ENCODE measurements at regions not wholly inside any gene's neighbourhood (a gene's known extent, or its start where the extent isn't known, plus 50 kb on each side); places are given as distances from the start of the nearest gene placed in this dataset.

GRCh38 chr6:6886171-6886885 is 221.4 kb upstream of the RREB1 start:
- DNase-seq (ENCODE audit: low read depth in 2 of 2, low spot score in 1 of 2): no peak

- DNase-seq (ENCODE audit: low read depth in 2 of 2, low spot score in 1 of 2): no peak
Observed at GRCh38 chr6:6886886-6887285, 220.9 kb upstream of the RREB1 start.

- no peak for DNase-seq (ENCODE audit: low read depth in 2 of 2, low spot score in 1 of 2)
Observed at GRCh38 chr6:6889601-6890000, 218.2 kb upstream of the RREB1 start.

GRCh38 chr6:6890400-6890858 is 217.3 kb upstream of the RREB1 start:
- DNase-seq (ENCODE audit: low read depth in 2 of 2, low spot score in 1 of 2): no peak

- DNase-seq (ENCODE audit: low read depth in 2 of 2, low spot score in 1 of 2): no peak
Observed at GRCh38 chr6:6891125-6891721, 216.5 kb upstream of the RREB1 start.

- DNase-seq (ENCODE audit: low read depth in 2 of 2, low spot score in 1 of 2): no peak
Observed at GRCh38 chr6:6891949-6892461, 215.8 kb upstream of the RREB1 start.

GRCh38 chr6:6892744-6893583 is 214.8 kb upstream of the RREB1 start:
- no peak for DNase-seq (ENCODE audit: low read depth in 2 of 2, low spot score in 1 of 2)

- no peak for DNase-seq (ENCODE audit: low read depth in 2 of 2, low spot score in 1 of 2)
Observed at GRCh38 chr6:6893701-6894100, 214.1 kb upstream of the RREB1 start.

GRCh38 chr6:6895929-6896328 is 211.8 kb upstream of the RREB1 start:
- no peak for DNase-seq (ENCODE audit: low read depth in 2 of 2, low spot score in 1 of 2)

- DNase-seq (ENCODE audit: low read depth in 2 of 2, low spot score in 1 of 2): no peak
Observed at GRCh38 chr6:6897140-6897539, 210.6 kb upstream of the RREB1 start.

- DNase-seq (ENCODE audit: low read depth in 2 of 2, low spot score in 1 of 2): no peak
Observed at GRCh38 chr6:6900569-6901204, 207.1 kb upstream of the RREB1 start.

- no peak for DNase-seq (ENCODE audit: low read depth in 2 of 2, low spot score in 1 of 2)
Observed at GRCh38 chr6:6901205-6901719, 206.5 kb upstream of the RREB1 start.

- DNase-seq (ENCODE audit: low read depth in 2 of 2, low spot score in 1 of 2): no peak
Observed at GRCh38 chr6:6901945-6902344, 205.8 kb upstream of the RREB1 start.

GRCh38 chr6:6905961-6906518 is 201.7 kb upstream of the RREB1 start:
- DNase-seq (ENCODE audit: low read depth in 2 of 2, low spot score in 1 of 2): no peak

GRCh38 chr6:6906570-6907213 is 201.1 kb upstream of the RREB1 start:
- no peak for DNase-seq (ENCODE audit: low read depth in 2 of 2, low spot score in 1 of 2)

- no peak for DNase-seq (ENCODE audit: low read depth in 2 of 2, low spot score in 1 of 2)
Observed at GRCh38 chr6:6907286-6907685, 200.5 kb upstream of the RREB1 start.

- no peak for DNase-seq (ENCODE audit: low read depth in 2 of 2, low spot score in 1 of 2)
Observed at GRCh38 chr6:6908121-6908520, 199.6 kb upstream of the RREB1 start.

GRCh38 chr6:6909111-6909510 is 198.7 kb upstream of the RREB1 start:
- DNase-seq (ENCODE audit: low read depth in 2 of 2, low spot score in 1 of 2): no peak

- no peak for DNase-seq (ENCODE audit: low read depth in 2 of 2, low spot score in 1 of 2)
Observed at GRCh38 chr6:6910734-6911295, 196.9 kb upstream of the RREB1 start.

- no peak for DNase-seq (ENCODE audit: low read depth in 2 of 2, low spot score in 1 of 2)
Observed at GRCh38 chr6:6911391-6911790, 196.4 kb upstream of the RREB1 start.

Data from stimulated activated CD8-positive, alpha-beta memory T cell treated with anti-CD3 and anti-CD28 coated beads, Interleukin-4, amount 100 ng/mL, for 4 hours (primary cell).